ENCODE measurements at regions not wholly inside any gene's neighbourhood (a gene's known extent, or its start where the extent isn't known, plus 50 kb on each side); places are given as distances from the start of the nearest gene placed in this dataset.
"Not testable (repeated sequence)": the region's sequence is repeated elsewhere in the genome, so short reads cannot be mapped to it uniquely, and the experiment has no call there.

- intact Hi-C loops (cut with DNase I, micrococcal nuclease) = no loop called here
- peak; percentile 34 for ATAC-seq
- Histone ChIP-seq H3K4me3 (no peak overlapping the region), H3K36me3 (ENCODE audit: low read depth) (no peaks in the 10 kb centered on the region), H3K4me1 (ENCODE audit: low read depth) (no peaks in the 10 kb centered on the region), H3K9me3 (peaks cover 5% of the 10 kb centered on the region)
- no peak for DNase-seq
- TF ChIP-seq CTCF (IDR thresholded peaks at IDR 0.05) = no peak
These were observed 51.8 kb upstream of the CHST3 start for GRCh38 chr10:71912431-71912830.

GRCh38 chr10:71911296-71911953 is 52.8 kb upstream of the CHST3 start:
- intact Hi-C loops (cut with DNase I, micrococcal nuclease) = no loop called here
- TF ChIP-seq CTCF (IDR thresholded peaks at IDR 0.05) = no peak
- Histone ChIP-seq H3K9me3 (peaks cover under 1% of the 10 kb centered on the region), H3K4me1 (ENCODE audit: low read depth) (no peaks in the 10 kb centered on the region), H3K36me3 (ENCODE audit: low read depth) (no peaks in the 10 kb centered on the region), H3K4me3 (no peak overlapping the region)
- peak; percentile 28 for ATAC-seq
- no peak for DNase-seq

GRCh38 chr10:71909399-71910083 is 54.7 kb upstream of the CHST3 start:
- no peaks in the 10 kb centered on the region for H3K4me1 ChIP-seq (ENCODE audit: low read depth)
- no peaks in the 10 kb centered on the region for H3K9me3 ChIP-seq
- H3K36me3 ChIP-seq (ENCODE audit: low read depth) = no peaks in the 10 kb centered on the region
- TF ChIP-seq CTCF (IDR thresholded peaks at IDR 0.05) = no peak
- ATAC-seq (no peak), DNase-seq (no peak)
- no peak overlapping the region for H3K4me3 ChIP-seq
- intact Hi-C loops (cut with DNase I, micrococcal nuclease) = no loop called here

GRCh38 chr10:71908998-71909397 is 55.2 kb upstream of the CHST3 start:
- no peak for TF ChIP-seq CTCF (IDR thresholded peaks at IDR 0.05)
- Histone ChIP-seq H3K4me3 (no peak overlapping the region), H3K36me3 (ENCODE audit: low read depth) (no peaks in the 10 kb centered on the region), H3K9me3 (no peaks in the 10 kb centered on the region), H3K4me1 (ENCODE audit: low read depth) (no peaks in the 10 kb centered on the region)
- ATAC-seq = no peak
- intact Hi-C loops (cut with DNase I, micrococcal nuclease) = no loop called here
- DNase-seq = no peak

GRCh38 chr10:71905164-71905563 is 54.1 kb upstream of the PSAP start:
- Histone ChIP-seq H3K4me1 (ENCODE audit: low read depth) (no peaks in the 10 kb centered on the region), H3K36me3 (ENCODE audit: low read depth) (no peaks in the 10 kb centered on the region), H3K9me3 (no peaks in the 10 kb centered on the region), H3K4me3 (no peak overlapping the region)
- intact Hi-C loops (cut with DNase I, micrococcal nuclease) = no loop called here
- DNase-seq (no peak), ATAC-seq (no peak)
- TF ChIP-seq CTCF (IDR thresholded peaks at IDR 0.05) = no peak

GRCh38 chr10:71903636-71904250 is 52.7 kb upstream of the PSAP start:
- H3K36me3 ChIP-seq (ENCODE audit: low read depth); intact Hi-C loops (cut with DNase I, micrococcal nuclease); ATAC-seq; H3K4me1 ChIP-seq (ENCODE audit: low read depth); H3K9me3 ChIP-seq; DNase-seq; H3K4me3 ChIP-seq: not testable (repeated sequence)

Measured in mucosa of descending colon (tissue), 3 donors.